Ishikawa (cell line): ENCODE measurements at regions not wholly inside any gene's neighbourhood (a gene's known extent, or its start where the extent isn't known, plus 50 kb on each side); places are given as distances from the start of the nearest gene placed in this dataset.

ENCODE experiments used
- CEBPB ChIP-seq: IDR thresholded peaks from 2 replicates; pipeline ENCODE4 v1.6.1; 2012
- EP300 ChIP-seq: IDR thresholded peaks from 2 replicates; pipeline ENCODE4 v1.6.1; 2012; ENCODE audit warnings: borderline replicate concordance
- NFIC ChIP-seq: IDR thresholded peaks from 2 replicates; pipeline ENCODE4 v1.6.1; 2012
- TAF1 ChIP-seq: IDR thresholded peaks from 2 replicates; pipeline ENCODE4 v1.6.1; 2012; ENCODE audit warnings: low read depth, mild to moderate bottlenecking

GRCh38 chr18:39911716-39912115 is 2043.3 kb upstream of the PIK3C3 start:
- TF ChIP-seq CEBPB (no peak), TAF1 (no peak), EP300 (no peak), NFIC (no peak)
